ENCODE measurements at regions not wholly inside any gene's neighbourhood (a gene's known extent, or its start where the extent isn't known, plus 50 kb on each side); places are given as distances from the start of the nearest gene placed in this dataset.

GRCh38 chr7:42476255-42476654 is 239.2 kb upstream of the GLI3 start:
- TF ChIP-seq, protein P1, sequence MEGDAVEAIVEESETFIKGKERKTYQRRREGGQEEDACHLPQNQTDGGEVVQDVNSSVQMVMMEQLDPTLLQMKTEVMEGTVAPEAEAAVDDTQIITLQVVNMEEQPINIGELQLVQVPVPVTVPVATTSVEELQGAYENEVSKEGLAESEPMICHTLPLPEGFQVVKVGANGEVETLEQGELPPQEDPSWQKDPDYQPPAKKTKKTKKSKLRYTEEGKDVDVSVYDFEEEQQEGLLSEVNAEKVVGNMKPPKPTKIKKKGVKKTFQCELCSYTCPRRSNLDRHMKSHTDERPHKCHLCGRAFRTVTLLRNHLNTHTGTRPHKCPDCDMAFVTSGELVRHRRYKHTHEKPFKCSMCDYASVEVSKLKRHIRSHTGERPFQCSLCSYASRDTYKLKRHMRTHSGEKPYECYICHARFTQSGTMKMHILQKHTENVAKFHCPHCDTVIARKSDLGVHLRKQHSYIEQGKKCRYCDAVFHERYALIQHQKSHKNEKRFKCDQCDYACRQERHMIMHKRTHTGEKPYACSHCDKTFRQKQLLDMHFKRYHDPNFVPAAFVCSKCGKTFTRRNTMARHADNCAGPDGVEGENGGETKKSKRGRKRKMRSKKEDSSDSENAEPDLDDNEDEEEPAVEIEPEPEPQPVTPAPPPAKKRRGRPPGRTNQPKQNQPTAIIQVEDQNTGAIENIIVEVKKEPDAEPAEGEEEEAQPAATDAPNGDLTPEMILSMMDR (IDR thresholded peaks at IDR 0.05; ENCODE audit: insufficient read depth, low read depth, low read length), result no peak
- TF ChIP-seq EZH2 (IDR thresholded peaks at IDR 0.05; ENCODE audit: insufficient read depth, low read length), result no peak

Data from astrocyte (in vitro differentiated cells and primary cell).